GM12892 (cell line): ENCODE measurements at regions not wholly inside any gene's neighbourhood (a gene's known extent, or its start where the extent isn't known, plus 50 kb on each side); places are given as distances from the start of the nearest gene placed in this dataset.

Experiments used
- POLR2A ChIP-seq: IDR thresholded peaks from 2 replicates; pipeline ENCODE4 v1.6.1; 2011; ENCODE audit warnings: low read depth, low read length, control low read depth
- POLR2AphosphoS5 ChIP-seq: IDR thresholded peaks from 2 replicates; pipeline ENCODE4 v1.6.1; 2011; ENCODE audit warnings: low read depth, low read length, control low read depth
- TAF1 ChIP-seq: IDR thresholded peaks from 2 replicates; pipeline ENCODE4 v1.6.1; 2011; ENCODE audit warnings: low read depth, mild to moderate bottlenecking, control low read depth, low read length, borderline replicate concordance

DNA sequence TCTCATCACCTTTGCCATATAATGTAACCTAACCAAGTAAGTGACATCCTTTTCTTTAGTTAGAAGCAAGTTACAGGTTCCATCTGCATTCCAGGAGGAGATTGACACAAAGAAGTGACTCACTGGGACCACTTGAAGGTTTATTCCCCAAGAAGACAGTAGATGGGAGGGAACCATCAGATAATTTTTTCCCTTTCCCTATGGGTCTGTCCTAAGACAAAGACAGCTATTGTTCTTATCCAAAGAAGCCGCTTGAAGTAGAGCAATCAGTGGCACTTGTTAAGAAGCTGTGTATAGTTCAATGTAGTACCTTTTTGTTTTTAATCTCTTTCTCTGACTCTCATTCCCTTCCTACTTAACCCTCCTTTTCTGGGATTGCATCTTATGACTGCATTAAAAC, 139.9 kb upstream of the B3GALT2 start:
- TF ChIP-seq POLR2A, result no peak
- TF ChIP-seq POLR2AphosphoS5, result no peak
- TF ChIP-seq TAF1, result no peak
